Inflammatory macrophage (primary cell): ENCODE measurements at regions not wholly inside any gene's neighbourhood (a gene's known extent, or its start where the extent isn't known, plus 50 kb on each side); places are given as distances from the start of the nearest gene placed in this dataset.
"Not testable (repeated sequence)": the region's sequence is repeated elsewhere in the genome, so short reads cannot be mapped to it uniquely, and the experiment has no call there.

ENCODE experiments used
- DNase-seq, 2 donors: peaks; one replicate each; pipeline ENCODE4 v3.0.0-alpha.2; 2020 to 2022

DNA sequence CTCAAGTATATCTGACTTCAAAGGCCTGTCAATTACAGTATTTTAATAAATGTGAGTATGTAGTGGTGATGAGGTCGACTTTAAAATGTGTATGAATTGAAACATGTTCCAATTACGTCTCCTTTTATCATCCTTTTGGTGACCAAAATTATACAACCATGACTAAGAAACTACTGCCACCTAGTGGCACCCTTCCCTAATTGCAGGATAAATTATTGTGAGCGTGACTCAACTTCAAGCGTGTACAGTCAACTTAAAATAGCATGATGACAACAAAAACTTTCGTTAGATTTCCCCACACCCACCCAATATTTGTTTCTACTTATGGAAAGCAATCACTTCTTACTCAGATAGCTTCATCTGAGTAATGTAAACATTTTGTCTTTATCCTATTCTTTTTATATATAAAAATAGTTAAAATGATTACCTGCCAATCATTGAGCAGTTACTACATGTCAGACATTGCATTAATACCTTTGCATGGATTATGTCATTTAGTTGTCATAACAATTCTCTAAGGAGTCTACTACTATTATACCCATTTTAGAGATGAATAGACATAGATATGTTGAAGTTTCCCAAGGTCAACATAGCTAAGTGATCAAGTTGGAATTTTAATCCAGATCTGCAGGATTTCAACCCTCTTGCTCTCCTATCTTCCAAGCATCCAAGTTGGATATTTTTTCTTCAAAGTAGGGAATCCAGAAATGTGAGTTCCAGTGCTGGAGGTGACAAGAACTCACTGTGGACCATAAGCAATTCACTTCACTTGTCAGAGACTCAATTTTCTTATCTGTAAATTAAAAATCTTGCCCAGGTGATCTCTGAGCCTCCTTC lies 106.0 kb downstream of the MEX3B start:
- DNase-seq = peak; percentile 61 to 68

DNA sequence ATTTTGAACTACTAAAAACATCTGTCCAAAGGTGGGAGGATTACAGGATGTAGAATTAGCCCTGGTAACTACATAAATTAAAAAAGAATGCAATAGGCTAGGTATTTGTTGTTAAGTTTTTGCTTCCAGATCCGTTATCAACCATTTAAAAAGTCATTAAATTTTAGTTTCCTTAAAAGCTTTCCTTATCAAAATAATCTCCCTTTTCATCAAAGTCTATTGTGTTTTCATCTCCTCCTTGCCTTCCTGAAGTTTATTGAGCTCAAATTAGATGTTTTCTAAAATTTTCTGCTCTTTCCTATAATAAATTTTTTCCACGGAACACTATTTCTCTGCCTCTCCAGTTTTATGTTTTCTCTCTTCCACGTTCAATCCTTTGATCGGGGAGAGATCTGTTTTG lies 108.6 kb downstream of the MEX3B start:
- DNase-seq = no peak

DNA sequence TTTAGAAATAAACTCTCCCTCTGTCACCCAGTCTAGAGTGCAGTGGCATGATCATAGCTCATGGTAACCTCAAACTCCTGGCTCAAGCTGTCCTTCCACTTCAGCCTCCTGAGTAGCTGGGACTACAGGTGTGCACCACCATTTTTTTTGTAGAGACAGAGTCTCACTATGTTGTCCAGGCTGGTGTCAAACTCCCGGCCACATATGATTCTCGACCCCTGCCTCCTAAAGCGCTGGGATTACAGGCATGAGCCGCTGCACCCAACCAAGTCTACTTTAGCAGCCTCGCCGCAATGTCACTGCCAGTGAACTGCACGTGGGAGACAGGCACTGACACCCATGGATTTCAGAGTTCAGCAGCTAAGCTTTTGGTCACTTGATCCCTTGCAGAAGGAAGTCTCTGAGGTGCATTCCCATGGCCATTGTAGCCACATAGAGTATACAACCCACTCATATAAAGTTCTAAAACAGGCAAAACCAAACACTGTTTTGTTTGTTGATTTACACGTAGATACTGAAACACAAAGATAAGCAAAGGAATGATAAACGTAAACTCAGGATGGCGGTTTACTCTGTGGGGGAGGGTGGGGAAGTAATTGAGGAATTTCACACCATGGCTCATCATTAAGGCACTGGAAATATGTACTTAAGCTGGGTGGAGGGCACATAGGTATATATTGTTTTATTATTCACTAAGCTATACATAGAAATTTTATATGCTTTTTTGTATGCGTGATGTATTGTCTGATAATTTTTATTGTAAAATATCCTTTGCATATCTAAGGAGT lies 115.0 kb downstream of the MEX3B start:
- no peak for DNase-seq

DNA sequence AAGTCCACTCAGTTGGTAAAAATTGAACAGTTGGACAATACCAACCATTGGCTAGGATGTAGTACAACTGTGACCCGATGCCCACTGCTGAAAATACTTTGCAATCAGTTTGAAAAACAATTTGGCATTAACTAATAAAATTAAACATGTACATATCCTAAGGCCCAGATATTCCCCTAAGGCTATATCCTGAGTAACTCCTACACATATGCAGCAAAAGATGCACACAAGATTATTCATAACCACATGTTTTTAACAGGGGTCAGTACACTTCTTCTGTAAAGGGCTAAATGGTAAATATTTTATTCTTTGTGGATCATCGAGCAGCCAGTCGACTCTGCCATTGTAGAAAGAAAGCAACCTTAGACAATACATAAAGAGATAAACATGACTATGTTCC lies 116.3 kb downstream of the MEX3B start:
- DNase-seq = no peak

DNA sequence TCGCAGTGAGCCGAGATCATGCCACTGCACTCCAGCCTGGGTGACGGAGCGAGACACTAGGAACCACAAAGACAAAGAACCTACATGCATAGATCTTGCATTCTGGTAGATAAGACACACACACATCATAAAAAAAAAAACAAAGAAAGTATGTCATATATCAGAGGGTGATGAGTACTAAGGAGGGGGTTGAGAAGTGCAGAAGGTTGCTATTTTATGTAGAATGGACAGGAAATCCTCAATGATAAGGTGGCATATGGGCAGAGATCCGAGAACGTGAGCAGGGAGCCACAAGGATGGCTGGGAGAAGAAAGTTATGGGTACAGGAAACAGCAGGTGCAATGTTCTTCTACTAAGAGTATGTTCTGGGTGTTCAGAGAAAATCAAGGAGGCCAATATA lies 118.8 kb downstream of the MEX3B start:
- no peak for DNase-seq

DNA sequence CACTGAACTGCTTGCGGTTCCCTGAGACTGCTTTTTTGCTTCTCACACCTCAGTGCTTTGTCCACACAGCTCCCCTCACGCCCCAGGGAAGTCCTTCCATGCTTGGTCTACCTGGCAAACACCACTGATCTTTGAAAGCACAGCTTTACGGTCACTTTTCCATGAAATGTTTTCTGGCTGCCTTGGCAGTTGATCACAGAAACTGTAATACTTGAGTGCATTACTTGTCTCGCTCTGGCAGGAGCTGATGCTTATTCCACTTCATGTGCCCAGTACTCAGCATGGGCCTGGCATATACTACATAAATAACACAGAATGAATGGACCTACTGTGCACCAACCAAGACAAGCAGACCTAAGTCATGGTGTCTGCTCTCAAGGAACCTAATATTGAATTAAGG lies 121.1 kb downstream of the MEX3B start:
- no peak for DNase-seq

DNA sequence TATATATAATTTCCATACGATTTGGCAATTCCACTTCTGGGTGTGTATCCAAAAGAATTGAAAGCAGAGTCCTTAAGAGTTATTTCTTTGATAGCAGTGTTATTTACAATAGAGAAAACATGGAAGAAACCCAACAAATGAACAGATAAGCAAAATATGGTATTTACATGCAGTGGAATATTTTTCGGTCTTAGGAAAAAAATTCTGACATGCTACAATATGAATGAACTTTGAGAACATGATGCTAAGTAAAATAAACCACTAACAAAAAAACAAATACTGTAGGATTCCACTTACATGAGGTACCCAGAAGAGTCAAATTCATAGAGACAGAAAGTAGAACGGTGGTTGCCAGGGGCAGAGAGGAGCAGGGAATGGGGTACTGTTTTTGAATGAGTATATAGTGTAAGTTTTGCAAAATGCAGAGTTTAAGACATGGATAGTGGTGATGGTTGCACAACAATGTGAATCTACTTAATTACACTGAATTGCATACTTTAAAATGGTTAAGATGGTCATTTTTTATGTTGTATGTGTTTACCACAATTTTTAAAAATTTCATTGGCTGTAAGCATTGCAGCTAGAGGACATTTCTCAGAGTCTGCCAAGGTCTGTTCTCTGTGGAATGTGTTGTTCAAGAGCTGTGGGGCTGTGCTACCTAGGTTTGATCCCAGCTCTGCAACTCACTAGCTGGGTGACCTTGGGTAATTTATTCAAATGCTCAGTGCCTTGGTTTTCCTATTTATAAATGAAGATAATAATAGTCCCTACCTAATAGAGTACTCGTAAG lies 122.1 kb downstream of the MEX3B start:
- DNase-seq = no peak

DNA sequence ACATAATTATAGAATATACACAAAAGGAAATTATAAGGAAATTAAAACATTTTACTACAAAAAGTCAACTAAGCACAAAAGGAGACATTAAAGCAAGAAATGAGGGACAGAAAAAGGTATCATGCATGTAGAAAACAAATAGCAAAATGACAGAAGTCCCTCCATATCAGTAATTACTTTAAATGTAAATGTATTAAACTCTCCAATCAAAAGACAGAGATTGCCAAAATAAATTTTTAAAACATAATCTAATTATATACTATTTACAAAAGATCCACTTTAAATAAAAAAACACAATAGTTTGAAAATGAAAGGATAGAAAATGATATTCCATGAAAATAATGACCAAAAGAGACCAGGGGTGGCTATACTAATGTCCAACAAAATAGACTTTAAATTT lies 123.7 kb downstream of the MEX3B start:
- no peak for DNase-seq

DNA sequence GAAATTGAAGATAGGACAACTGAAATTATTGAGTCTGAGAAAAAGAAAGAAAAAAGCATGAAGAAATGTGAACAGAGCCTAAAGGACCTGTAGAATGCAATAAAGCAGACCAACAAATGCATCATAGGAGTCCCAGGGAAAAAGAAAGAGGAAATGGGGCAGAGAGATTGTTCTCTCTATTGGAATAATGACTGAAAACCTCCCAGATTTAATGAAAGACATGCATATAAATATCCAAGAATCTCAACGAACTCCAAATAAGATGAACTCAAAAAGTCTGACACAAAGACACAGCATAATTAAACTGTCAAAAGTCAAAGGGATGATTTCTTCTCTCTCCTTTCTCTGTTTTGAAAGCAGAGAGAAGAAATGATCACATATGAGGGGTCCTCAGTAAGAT lies 124.7 kb downstream of the MEX3B start:
- no peak for DNase-seq

DNA sequence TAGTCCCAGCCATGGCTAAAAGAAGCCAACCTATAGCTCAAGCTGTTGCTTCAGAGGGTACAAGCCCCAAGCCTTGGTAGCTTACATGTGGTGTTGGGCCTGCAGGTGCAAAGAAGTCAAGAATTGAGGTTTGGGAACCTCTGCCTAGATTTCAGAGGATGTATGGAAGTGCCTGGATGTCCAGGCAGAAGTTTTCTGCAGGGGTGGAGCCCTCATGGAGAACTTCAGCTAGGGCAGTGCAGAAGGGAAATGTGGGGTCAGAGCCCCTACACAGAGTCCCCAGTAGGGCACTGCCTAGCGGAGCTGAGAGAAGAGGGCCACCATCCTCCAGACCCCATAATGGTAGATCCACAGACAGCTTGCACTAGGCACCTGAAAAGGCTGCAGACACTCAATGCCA lies 127.1 kb downstream of the MEX3B start:
- DNase-seq = not testable (repeated sequence)

DNA sequence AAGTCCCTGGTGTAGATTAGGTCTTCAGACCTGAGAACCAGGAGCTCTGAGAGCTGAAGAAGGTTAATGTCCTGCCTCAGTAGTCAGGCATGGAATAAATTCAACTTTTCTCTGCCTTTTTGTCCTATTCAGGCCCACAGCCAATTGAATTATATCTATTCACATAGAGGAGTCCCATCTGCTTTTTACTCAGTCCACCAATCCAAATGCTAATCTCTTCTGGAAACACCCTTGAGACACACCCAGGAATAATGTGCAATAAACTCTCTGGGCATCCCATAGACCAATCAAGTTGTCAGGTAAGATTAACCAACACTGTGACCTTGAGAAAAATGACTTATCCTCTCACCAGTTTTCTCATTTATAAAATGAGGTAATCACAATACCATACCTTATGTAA lies 129.4 kb downstream of the MEX3B start:
- no peak for DNase-seq

DNA sequence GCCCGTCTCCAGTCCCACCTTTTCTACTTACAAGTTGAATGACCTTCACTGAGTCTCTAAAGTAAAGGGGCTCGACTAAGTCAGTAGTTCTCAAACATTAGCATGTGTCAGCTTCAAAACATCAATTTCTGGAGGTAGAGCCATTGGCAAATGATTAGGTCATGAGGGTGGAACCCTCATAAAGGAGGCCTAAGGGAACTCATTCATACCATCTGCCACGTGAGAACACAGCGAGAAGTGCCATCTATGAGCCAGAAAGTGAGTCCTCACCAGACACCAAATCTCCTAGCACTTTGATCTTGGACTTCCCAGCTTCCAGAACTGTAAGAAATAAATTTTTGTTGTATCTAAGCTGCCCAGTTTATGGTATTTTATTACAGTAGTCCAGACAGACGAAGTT lies 129.8 kb downstream of the MEX3B start:
- no peak for DNase-seq

DNA sequence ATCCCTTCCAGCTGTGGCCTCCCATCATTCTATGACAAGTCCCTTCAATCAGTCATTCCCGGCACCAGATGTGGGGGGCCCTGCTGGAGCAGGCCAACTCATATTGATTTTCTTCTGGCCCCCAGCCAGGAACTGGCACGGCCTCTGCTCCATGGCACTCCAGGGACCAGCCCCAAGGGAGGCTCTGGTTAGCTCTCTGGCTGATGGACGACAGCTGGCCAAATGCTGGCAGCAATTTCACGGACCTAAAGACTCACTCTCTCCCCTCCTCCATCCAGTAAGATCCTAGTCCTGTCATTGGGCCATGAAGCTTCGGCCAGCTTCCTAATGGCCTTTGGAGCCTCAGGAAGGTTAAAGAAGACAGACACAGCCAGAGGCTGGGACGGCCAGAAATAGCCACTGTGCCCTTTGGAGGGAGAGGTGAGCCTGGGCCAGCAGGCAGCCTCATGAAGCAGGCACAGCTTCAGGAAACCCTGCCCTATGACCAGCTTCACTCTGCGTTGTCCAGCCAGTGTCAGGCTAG lies 131.0 kb downstream of the MEX3B start:
- no peak for DNase-seq

DNA sequence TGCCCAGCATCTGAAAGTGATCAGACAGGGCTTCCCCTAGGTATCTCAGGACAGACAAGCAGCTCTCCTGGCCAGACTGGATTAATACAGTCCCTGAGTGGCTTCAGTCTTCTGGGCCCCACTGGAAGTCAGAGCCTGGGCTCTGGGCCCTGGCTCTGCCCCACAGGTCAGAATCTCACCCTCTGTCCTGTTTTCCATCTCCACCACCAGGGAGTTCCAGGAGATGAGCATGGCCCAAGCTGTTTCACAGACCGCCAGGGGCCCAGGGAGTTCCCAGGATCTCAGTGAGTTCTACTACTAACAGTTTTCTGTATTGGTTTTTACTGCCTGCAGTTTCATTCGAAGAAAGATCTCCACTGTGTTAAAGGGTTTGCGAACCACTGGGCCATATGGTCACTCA lies 131.5 kb downstream of the MEX3B start:
- DNase-seq = no peak

DNA sequence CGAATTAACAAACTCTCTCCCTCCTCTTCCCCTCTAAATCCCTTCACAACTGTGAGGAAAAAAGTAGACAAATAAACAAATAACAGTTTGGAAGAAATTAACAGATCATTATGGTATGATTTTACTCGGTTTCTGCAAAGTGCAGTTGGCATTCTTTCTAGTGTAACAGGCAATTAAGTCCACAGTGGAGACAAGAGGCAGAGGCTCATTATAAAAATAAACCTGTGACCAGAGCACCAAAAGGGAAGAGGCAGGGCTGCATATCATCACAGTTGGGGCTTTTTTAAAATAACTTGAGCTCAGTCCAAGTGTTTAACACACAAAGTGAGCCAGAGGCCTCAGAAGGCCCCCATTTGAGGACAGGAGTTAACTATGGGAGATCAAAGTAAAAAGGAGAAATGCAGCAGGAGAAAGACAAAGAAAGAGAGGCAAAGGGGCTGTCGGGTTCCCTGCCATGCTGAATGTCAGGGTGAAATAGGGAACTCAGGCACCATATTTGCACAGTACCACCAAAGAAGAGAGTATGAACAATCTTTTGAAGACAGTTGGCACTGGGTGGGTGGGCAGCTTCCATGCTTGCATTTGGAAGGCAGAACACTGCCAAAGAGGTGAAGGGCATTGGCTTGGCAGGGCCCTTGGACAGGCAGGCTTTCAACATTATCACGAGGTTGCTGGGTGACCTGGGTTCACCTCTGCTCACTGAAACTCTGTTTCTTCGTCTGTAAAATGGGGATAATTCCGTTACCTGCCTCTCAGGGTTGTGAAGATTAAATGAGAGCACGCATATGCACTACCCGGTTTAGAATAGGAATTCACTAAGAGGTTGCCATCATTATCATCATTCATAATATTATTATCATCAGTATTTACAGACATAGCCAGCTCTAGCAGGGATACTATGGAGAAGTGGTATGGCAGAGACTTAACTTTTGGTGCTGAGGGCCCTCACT lies 134.5 kb downstream of the MEX3B start:
- DNase-seq = no peak

DNA sequence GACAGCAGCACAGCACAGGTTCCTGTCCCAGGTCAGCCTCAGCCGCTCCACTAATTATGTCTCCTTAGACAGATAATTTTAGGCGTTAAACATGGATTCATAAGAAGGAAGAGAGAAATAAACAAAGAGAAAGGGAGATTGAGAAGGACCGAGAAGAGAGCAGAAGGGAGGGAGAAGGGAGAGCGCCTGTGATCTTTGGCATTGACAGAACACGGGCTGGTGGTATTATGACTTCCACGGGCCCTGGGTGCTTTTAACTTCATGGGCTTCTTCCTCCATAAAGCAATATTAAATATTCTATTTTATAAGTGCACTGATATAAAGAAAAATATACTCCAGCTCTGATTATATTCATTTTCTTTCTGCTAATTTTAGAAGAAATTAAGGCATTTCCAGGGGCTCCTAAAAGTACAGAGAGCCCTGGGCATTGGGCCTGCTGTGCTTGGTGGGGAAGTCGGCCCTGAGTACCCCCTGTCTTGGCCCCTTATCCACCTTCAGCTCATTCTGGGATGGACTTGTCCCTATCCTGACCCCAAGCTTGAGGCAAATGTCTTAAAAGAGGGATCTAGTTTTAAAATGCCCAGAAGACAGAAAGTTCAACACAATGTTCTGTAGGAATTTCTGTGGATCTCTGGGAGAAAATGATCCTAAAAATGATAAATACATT lies 135.3 kb downstream of the MEX3B start:
- DNase-seq = no peak

DNA sequence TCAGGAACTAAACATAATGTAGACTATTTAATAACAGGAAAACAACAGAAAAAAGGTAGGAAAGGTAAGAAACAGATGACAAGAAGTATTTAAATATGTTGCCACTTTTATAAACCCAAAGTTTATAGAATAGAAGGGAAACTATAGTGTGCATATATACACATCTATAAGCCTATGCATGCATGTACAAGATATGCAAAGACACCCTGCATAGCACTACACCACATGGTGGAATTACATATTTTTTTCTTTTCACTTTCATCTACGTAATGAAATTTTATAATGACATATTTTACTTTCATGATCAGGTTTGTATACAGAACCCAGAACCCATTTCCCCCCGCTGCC lies 136.8 kb downstream of the MEX3B start:
- DNase-seq = no peak

DNA sequence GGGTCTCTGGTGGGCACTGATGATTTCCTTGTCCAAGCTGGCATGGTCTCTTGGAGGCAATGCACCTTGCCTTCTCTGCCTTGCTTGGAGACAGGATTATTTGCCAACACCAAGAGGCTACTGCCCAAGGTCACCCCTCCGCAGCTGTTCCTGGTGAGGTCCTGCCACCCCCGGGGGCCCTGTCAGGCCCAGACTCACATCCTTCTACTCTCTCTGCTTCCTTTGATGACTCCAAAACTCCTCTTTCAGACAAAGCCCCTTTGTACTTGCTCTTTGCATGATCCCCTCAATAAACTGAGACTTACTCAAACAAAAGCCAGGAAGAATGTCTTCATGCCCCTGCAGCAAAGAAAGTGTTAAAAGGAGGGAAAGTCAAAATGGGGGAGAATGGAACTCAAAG lies 137.7 kb downstream of the MEX3B start:
- no peak for DNase-seq

DNA sequence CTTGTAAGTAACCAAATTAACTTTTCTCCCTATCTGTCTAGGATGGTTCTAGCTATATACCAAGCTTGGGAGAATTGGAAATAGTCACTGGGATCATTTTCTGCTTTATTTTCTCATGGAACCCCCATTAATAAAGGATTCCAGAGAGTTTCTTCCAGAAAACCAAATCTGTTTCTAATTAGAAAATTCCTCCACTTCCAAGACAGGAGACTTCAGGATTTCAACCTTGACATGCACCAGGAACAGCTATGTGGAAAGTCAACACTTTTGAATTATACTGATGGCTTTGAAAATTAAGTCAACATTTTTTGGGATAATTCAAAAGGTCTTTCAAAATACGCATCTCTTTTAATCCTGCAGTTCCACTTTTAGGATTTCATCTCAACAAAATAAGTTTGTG lies 138.3 kb downstream of the MEX3B start:
- DNase-seq = no peak

DNA sequence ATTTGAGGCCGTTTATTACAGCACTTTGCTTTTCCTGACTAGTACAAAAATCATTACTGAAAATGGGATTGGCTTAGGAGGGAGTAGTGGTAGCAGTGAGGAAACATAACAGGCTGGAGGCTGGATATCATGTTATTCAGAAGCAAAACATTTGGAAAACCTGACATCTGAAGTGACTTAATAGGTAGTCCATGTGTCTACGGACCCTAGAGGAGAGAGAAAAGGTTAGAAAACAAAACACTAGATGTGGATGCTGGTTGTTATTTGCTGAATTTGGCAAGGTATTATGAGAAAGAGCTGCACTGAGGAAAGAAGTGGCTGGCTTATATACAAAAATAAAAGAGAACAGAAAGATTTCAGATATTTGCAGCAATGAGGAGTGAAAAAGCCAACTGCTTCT lies 139.9 kb downstream of the MEX3B start:
- DNase-seq = no peak

DNA sequence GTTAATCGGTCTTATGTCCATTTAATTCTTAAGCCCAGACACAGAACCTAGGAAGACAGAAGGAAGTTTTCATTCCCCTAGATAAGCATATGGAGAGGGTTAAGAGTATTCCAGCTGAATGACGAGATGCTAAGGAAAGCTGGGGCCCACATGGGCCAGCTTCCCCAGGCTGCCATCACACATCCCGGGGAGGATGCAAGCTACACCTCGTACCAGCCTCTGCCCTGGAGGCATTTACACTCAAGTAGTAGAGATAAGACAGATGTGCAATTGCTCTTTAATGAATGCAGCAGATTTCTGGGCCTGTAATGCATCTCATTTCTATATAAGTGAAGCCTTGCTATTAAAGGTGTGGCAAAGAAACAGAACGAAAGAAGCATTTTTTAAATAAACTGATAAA lies 144.5 kb downstream of the MEX3B start:
- no peak for DNase-seq

DNA sequence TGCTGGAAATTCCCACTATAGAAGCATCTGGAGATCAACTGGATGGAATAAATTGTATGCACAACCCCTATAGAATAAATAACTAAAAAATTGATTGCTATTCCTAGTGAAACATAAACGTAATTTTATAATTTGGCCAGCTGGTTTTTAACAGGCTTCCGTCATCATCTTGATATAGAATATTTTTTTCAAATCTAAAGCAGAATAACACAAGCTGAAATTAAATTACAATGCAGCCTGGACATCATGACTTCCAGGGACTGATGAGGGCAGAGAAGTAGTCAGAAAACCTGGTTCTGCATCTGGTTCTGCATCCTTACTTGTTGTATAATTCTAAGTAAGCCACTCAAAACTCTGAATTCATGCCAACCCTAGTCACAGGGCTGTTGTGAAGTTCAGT lies 146.1 kb downstream of the MEX3B start:
- DNase-seq = no peak
